Activated CD4-positive, alpha-beta T cell treated with anti-CD3 and anti-CD28 coated beads, Interleukin-2, amount 50 U/mL, for 1 hour (primary cell): ENCODE measurements at regions not wholly inside any gene's neighbourhood (a gene's known extent, or its start where the extent isn't known, plus 50 kb on each side); places are given as distances from the start of the nearest gene placed in this dataset.

Source experiments
- DNase-seq: peaks from one replicate; pipeline ENCODE4 v3.0.0-alpha.2; 2020

GRCh38 chr7:114860206-114860605 lies 61.7 kb upstream of the MDFIC start:
- DNase-seq, result no peak

GRCh38 chr7:114862406-114862805 lies 59.5 kb upstream of the MDFIC start:
- no peak for DNase-seq

GRCh38 chr7:114864278-114864677 lies 57.6 kb upstream of the MDFIC start:
- no peak for DNase-seq

- DNase-seq, result peak; percentile 54
Measured at GRCh38 chr7:114865564-114865963, 56.3 kb upstream of the MDFIC start.
